GM18907 (cell line): ENCODE measurements at regions not wholly inside any gene's neighbourhood (a gene's known extent, or its start where the extent isn't known, plus 50 kb on each side); places are given as distances from the start of the nearest gene placed in this dataset.

Source experiments
- ATAC-seq: cut with Tn5 transposase; IDR thresholded peaks from one replicate; pipeline ENCODE4 v1.9.1; 2021; ENCODE audit warnings: mild to moderate bottlenecking, moderate library complexity; ENCODE audit not compliant: unreplicated experiment

DNA sequence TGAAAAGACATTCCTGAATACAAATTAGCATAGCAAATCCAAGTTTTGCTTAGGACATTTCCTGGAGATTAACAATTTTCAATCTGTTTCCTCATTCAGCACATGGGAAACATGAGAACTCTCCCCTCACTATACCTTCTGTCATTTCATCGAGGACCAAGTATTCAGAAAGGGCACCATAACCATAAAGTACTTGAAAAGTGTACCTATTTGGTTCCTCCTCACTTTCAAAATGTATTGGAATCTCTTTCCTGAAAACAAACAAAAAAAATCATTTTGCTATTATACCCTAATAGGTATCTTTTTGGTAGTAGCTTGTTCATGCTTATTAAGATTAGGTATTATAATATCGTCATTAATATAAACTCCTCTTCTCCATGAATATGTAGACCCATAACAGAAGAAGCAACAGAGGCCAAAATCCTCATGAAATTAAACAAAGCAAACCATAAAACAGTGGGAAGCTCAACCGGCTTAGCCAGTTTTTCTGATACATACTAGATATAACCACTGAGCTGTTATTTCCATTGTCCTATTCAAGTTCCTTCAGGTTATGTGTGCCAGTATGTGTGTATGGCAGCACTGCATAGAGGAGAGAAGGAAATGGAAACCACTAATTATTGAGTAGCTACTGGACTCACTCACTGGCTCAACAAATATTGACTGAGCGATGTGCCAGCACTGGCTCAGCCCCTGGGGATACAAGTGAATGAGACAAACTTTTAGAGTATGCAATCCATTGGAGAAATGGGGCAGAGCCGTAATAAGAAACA, 274.0 kb downstream of the MAFB start:
- no peak for ATAC-seq

- ATAC-seq = no peak
Measured at GRCh38 chr20:40410028-40410427, 279.0 kb downstream of the MAFB start.

- no peak for ATAC-seq
Measured at GRCh38 chr20:40397467-40397866, 291.6 kb downstream of the MAFB start.

DNA sequence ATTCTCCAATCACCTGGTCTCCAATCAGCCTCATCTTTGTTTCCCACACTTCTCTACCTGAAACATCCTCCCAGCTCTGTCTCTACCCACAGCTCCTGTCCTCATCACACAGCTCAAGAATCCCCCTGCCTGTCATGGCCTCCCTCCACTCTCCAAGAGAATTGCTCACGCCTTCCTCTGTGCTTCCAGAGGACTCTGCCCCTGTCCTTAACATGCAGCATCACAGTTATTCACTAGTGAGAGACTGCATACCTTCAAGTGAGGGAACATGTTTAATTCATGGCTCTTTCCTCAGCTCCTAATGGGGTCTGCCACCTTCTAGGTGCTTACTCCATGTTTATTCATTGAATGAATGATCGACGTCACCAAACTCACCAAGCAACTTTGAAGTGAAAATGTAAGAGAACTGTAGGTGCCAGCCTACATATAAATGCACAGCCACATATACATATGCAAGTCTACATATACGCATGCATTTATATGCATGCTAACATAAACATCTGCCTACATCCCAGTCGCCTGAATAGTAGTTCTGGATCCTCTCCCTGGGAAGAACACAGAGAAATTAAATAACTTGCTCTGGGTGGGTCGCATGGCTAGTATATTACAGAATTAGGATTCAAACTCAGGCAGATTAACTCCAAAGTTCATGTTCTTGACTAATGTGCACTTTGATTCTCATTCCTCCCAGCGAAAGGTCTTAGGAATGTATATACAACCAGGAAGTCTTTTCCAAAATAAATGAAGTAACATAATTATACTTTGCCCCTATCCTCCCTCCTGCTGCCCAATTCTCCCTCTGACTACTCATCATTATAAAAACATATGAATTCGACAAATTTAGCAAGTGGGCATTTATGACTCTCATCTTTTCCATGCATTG, 295.6 kb downstream of the MAFB start:
- no peak for ATAC-seq

GRCh38 chr20:40390654-40391053, 298.4 kb downstream of the MAFB start:
- ATAC-seq = no peak

DNA sequence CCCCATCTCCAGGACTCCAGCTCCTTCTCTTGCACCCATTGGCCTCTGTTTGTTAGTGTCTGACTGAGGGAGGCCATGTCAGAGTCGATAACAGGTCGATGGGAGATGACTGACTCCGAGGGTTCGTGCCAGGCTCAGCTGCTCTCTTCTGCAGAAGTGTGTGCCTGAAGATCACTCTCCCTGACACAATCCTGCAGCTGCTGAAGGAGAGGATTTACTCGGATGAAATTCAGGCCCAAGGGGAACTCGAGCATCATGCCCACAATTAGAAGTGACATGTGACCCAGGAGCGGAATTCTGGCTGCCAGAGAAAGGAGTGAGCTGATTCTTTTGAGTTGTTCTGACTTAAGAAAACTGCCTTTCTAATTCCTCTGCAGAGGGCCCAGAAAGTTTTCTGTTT, 318.2 kb downstream of the MAFB start:
- ATAC-seq = no peak

DNA sequence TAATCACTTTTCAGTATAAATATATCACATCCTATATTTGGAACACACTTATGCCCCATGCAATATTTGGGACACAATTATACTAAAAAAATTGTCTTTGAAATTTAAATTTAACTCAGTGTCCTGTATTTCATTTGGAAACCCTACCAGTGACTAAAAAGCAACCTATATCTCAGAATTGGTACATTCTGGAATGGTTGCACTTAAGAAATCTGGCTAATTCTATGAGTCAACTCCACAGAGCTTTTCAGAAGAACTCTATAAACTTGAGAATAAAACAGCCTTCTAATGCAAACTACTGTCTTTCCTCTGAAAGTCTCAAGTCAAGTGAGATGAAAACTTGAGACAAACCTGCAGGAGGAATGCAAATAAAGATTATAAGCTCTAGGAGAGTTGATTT, 320.2 kb downstream of the MAFB start:
- ATAC-seq = no peak

DNA sequence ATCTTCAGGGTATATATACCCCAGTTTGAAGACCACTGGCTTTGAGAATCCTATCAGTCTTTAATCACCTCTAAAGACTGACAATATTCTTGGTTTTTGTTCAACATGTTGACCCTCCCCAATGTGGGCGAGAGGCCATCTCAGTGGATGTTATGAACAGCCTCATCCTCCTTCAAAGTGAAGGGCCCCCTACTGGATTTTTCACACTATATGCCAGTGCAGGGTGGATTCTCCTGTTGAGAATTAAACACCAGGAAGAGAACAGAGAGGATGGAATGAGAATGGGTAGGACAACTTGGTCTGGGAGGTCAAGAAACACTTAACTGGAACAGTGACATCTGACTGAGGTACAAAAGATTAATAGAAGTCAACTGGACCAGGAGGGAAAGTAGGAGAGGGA, 327.1 kb downstream of the MAFB start:
- no peak for ATAC-seq

GRCh38 chr20:40359131-40359912, 329.7 kb downstream of the MAFB start:
- no peak for ATAC-seq

GRCh38 chr20:40354880-40355279, 334.2 kb downstream of the MAFB start:
- no peak for ATAC-seq

DNA sequence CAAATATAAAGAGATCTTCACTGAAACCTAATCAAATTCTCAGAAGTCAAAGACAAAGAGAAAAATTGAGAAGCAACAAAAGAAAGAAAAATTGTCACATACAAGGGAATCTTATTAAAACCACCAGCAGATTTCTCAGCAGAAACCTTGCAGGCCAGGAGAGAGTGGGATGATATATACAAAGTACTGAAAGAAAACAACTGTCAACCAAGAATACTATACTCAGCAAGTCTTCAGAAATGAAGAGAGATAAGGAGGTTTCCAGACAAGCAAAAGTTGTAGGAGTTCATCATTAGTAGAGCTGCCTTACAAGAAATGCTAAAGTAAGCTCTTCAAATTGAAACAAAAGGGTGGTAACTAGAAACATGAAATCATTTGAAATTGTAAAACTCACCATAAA, 345.6 kb downstream of the MAFB start:
- no peak for ATAC-seq

- ATAC-seq = no peak
Measured at GRCh38 chr20:40341561-40341960, 347.5 kb downstream of the MAFB start.

- no peak for ATAC-seq
Measured at GRCh38 chr20:40339661-40340449, 349.2 kb downstream of the MAFB start.

- ATAC-seq = no peak
Measured at GRCh38 chr20:40336533-40336932, 352.5 kb downstream of the MAFB start.

- no peak for ATAC-seq
Measured at GRCh38 chr20:40335901-40336351, 353.1 kb downstream of the MAFB start.

- ATAC-seq = no peak
Measured at GRCh38 chr20:40335437-40335836, 353.6 kb downstream of the MAFB start.

DNA sequence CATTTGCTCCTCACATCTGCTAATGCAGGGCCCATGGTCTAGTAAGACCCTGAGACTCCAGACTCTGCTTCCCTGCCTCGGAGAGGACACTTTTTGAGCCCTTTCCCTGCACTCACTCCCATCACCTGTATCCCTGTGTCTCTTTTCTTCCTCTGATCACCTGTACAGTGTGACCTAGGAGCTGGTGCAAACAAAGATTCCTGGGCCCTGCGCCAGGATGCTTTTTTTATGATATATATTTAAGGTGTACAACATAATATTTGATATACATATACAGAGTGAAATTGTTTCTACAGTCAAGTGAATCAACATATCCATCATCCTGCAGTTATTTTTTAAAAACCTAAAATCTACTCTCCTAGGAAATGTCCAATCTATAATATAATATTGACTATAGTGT, 355.4 kb downstream of the MAFB start:
- no peak for ATAC-seq

- no peak for ATAC-seq
Measured at GRCh38 chr20:40331807-40332560, 357.1 kb downstream of the MAFB start.

GRCh38 chr20:40331249-40331648, 357.8 kb downstream of the MAFB start:
- no peak for ATAC-seq

DNA sequence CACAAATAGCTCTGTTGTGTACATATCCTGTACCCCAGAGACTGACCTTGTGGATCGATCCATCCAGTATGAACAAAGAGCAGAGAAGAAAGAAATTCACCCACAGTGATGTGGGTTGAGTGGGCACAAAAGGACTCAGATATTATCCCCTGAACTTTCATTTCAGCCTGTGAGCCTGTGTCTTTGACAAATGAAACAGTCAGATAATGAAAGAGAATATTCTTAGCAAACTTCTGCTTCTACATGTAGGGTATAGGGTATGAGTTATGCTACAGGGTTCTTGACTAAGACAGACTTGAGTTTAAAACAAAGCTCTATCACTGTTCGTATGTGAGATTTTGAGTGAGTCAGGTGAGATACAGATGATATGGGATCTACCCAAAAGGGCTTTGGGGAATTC, 359.7 kb downstream of the MAFB start:
- ATAC-seq = no peak
